Amniotic stem cell (primary cell): ENCODE measurements at regions not wholly inside any gene's neighbourhood (a gene's known extent, or its start where the extent isn't known, plus 50 kb on each side); places are given as distances from the start of the nearest gene placed in this dataset.

Experiments used
- DNase-seq: peaks from one replicate; lab custom pipeline; 2025; lab: John Stamatoyannopoulos, UW

DNA sequence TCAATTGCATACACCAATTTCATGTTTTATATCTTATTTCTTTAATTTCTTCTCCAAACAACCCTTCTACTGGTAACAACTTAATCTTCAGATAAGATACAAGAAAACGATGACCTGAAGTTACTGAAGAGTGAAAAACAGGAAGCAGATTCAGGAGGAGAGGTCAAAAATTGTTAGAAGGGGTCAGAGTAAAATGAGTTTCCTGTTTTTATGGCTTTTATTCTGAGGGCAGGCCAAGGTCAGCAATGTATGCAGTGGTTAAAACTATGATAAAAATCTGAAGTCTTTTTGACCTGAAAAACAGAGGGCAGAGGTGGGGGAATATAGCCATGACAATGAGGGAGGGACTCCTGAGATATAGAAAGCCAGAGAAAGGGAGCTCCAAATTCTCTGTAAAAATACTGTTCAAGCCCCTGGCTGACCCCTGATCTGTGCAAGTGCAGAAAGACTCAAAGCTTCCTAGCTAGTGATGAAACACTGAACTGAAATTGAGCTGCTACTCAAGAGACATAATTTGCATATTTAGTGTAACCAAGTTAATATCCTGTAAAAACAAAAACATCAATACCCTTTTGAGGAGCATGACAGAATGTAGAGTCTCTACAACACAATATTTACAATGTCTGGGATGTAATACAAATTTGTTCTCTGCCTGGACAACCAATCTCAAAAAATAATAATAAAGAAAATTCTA, 514.3 kb upstream of the SEL1L start:
- no peak for DNase-seq

DNA sequence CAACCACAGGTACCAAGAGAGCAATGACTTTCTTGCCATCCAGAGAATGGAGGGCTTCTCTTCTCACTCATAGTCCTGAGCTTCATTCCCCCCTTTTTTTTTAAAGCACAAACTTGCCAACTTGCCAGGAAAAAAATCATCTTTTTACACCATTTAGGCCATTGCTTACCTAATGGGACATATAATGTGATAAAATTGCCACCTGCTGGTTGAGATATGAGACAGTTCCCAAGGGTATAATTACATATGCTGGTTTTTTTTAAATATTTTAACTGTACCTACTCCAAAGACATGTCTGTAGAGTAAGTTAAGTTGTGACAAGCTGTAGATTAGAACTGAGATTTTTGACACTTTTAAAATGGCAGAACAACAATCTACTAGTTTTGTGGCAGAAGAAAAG, 519.1 kb upstream of the SEL1L start:
- DNase-seq, result no peak

GRCh38 chr14:82055515-82056115, 522.0 kb upstream of the SEL1L start:
- no peak for DNase-seq

- no peak for DNase-seq
Measured at GRCh38 chr14:82060219-82060618, 526.6 kb upstream of the SEL1L start.

DNA sequence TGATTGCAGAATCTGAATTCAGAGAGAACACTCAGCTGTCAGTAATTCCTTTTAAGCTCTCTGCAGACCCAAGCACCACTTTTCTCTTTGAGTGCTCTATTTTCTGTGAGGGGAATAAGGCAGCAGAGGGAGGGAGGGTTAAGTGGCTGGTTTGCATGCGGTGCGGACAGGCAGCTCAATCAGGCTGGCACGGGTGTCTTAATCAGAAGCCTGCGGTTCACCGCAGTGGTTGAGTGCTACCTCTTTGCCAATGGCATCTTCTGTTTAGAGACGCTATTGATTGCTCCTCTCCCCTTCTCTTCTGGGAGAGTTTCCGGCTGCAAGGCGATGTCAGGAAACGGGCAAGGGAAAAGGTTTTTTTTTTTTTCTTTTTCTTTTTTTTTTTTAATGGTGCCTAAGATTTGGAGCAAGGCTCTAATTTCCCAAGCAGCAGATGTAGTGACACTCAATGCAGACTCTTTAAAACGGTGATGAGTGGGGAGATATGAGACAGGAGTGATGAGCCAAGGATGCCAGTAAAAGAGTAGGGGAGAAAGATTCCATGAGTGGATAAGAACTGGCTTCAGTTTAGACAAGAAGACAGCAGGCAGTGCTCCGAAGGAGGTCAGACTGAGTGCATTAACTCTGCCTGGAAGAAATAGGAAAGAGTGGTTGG, 533.7 kb upstream of the SEL1L start:
- DNase-seq, result no peak

- DNase-seq, result no peak
Measured at GRCh38 chr14:82070040-82070439, 536.4 kb upstream of the SEL1L start.

GRCh38 chr14:82070753-82071152, 537.1 kb upstream of the SEL1L start:
- no peak for DNase-seq

DNA sequence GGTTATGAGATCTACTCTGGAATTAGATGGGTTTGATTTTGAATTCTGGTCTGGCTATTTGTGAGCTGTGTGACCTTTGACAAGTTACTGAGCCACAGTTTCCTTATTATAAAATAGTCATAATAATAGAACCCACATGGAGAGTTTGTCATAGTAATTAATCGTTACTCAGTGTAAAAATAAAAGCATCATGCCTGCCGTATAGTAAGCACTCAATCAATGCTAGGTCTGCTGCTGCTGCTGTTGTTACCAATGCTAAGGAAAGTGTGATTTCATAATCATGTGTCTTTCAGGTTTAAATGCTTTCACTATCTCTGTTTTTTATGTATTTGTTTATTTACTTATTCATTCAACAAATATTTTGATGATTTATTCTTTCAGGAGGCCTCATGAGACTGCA, 539.9 kb upstream of the SEL1L start:
- DNase-seq, result no peak

- no peak for DNase-seq
Measured at GRCh38 chr14:82075566-82075965, 541.9 kb upstream of the SEL1L start.

DNA sequence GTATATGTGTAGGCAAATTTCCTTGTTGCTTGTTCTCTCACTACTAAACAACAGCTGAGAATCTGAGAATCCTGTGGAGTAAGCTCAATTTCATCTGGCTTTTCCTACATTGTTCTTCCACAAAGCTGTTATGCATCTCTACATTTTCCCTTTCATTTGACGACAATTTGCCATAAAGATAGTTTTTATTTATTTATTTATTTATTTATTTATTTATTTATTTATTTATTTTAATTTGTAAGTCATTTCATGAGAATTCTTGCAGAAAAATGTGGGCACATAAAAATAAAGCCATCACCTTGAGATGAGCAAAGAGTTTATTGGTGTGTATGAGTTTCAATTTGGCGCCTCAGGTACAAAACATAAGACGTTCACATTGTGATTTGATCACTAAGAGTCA, 545.9 kb upstream of the SEL1L start:
- DNase-seq, result no peak

DNA sequence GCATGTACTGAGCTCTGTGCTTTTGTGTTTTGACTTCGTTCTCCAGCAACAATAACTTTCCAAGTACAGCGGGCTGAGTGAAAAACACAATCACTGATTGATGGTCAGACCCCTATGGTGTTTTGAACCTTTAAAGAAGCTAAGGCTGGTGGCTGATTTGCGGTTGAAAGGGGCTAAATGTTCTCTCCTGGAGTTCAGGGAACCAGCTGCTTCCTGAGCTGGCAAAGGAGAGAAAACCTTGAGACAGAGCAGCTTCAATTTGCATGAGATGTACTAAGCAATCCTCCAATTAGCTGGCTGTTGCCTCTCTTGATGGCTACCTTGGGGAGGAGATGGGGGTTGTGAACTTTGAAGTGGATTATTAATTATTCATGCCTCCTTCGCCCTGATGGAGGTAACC, 546.7 kb upstream of the SEL1L start:
- DNase-seq, result no peak

DNA sequence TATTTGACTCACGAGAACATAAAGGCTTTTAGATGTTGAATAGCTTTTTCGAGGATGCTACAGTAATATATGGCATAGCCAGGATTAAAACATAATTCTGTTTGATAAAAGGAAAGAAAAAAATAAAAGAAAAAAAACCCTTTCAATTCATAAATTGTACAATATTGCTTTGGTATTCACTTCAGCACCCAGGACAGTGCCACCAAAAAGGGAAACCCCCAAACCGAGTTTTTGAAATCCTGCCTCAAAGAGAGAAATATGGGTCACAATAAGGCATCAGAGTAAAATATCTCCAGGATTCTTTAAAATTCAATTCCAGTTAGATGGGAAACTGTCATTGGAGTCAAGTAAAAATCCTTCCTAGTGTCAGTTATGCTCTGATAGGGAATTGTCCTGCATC, 551.2 kb upstream of the SEL1L start:
- no peak for DNase-seq

DNA sequence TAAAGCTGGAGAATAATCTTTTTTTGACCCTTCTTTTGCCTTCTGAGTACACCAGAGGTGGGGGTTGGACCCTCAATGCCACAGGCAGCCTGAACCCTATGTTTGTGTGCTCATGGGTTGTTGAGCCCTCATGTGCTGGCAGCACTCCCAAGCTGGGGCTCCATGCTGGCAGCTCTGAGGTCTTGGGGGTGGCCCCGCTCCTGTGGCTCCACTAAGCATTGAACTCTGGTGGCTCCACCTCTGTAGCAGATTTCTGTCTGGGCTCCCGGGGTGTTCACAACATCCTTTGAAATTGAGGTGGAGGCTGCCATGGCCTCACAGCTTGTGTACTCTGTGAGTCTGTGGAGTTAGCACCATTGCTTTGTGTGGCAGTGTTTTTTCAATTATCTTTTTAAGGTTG, 557.4 kb upstream of the SEL1L start:
- no peak for DNase-seq

GRCh38 chr14:82094829-82095345, 561.2 kb upstream of the SEL1L start:
- DNase-seq, result no peak

GRCh38 chr14:82104013-82104412, 570.4 kb upstream of the SEL1L start:
- no peak for DNase-seq

GRCh38 chr14:82112210-82112839, 578.7 kb upstream of the SEL1L start:
- DNase-seq, result no peak

- DNase-seq, result no peak
Measured at GRCh38 chr14:82113007-82113406, 579.4 kb upstream of the SEL1L start.

DNA sequence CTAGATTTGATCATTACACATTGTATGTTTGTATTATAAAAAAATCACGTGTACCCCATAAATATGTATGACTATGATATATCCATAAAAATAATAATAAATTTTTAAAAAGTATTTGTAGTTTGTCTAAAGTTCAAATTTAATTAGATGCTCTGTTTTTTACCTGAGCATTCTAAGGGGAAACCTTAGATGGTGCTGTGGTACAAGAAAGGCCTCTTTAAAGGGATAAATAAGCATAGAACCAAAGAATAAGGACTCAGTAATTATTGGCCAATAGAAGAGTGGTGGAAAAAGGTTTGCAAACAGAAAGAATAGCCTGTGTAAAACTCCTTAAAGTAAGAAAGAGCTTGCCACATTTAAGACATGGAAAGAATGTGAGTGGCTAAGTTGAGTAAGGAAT, 580.1 kb upstream of the SEL1L start:
- no peak for DNase-seq

DNA sequence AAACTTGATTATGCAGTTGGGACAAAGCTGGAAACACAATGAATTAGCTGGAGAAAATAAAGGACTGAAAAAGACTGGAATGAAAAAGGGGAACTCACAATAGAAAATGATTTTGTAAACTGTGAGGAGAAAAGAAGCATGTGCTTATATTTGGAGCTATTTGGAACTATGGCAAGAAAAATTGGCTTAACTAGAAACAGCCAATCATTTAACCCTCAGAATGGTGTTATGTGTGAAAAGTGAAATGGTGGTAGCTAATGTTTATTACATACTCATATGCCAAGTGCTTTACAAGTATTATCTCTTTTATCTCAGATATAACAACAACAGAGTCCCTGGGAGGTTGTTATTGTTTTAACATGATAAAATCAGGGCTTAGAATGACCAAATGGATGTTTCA, 583.1 kb upstream of the SEL1L start:
- DNase-seq, result no peak

DNA sequence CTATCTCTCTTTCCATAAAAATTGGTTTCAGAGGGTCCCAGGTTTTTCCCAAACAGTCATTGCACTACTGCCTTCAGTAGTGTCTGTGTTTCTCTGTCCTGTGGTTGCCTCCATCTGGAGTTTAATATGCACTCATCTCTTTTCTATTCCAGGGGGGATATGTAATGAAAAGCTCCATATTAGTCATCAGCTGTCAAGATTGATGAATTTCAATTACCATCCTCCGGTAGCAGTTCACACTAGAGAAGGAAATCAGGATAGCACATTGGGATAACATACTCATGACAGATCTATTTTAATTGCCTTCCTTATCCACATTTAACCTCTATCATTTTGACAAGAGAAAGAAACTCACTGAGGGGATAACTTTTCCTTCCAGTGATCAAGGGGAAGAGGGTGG, 589.0 kb upstream of the SEL1L start:
- no peak for DNase-seq

GRCh38 chr14:82124511-82124910, 590.9 kb upstream of the SEL1L start:
- DNase-seq, result no peak

DNA sequence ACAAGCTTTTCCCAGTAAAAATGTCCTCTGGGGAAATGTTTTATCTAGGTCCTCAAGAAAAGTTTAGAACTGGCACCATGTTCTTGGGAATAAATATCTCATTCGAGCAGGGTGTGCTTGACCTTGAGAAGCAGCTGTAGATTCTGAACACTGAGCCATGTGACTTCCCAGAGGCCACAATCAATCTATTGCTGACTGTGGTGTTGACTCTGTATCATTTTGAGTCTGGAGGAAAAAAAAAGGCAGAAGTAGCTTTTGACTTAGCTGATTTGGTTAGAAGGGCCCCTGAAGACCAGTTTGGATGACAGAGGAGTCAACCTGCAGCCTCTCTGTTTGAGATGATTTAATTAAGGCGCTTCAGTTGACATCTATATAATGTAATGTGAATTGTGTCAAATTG, 592.4 kb upstream of the SEL1L start:
- no peak for DNase-seq

DNA sequence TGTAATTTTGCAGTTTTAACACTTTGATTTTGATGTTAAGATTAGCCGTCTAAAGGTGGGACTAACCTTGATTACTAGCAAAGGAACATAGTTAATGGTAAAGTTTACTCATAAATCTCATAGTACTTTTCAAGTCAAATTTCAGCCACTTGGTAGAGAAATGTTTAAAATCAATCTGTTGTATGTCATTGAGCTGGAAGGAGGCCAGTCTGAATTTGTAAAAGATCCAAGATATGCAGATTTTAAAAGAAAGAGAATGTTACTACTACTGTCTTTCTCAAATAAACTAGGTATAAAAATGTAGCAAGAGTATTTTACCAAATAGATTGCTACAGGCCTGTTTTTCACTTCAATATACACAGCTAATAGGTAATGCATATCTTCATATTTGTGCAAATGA, 600.8 kb upstream of the SEL1L start:
- no peak for DNase-seq
